ENCODE measurements at regions not wholly inside any gene's neighbourhood (a gene's known extent, or its start where the extent isn't known, plus 50 kb on each side); places are given as distances from the start of the nearest gene placed in this dataset.

- H4K20me1 ChIP-seq (ENCODE audit: insufficient read depth, low read length) = no peaks in the 10 kb centered on the region
- no peaks in the 10 kb centered on the region for H3K9me3 ChIP-seq (ENCODE audit: insufficient read depth, low read length)
- no peak for TF ChIP-seq EZH2phosphoT487 (IDR thresholded peaks at IDR 0.05; ENCODE audit: low read depth)
- no peak for TF ChIP-seq CTCF (IDR thresholded peaks at IDR 0.05; ENCODE audit: low read depth, low read length)
- H3K27me3 ChIP-seq (ENCODE audit: low read depth, low read length) = 0 out of 2 replicates have a peak, but pooled peaks cover 4% of the 10 kb centered on the region
- no peak overlapping the region for H2AFZ ChIP-seq (ENCODE audit: low read depth, low read length)
- no peaks in the 10 kb centered on the region for H3K36me3 ChIP-seq (replicated peaks; ENCODE audit: low read depth, low read length)
- H3K4me2 ChIP-seq (ENCODE audit: low read length) = no peak overlapping the region
- no peaks in the 10 kb centered on the region for H3K4me1 ChIP-seq (ENCODE audit: low read length)
- no peak overlapping the region for H3K9ac ChIP-seq (ENCODE audit: low read length)
- no peak overlapping the region for H3K27ac ChIP-seq (ENCODE audit: low read length)
- H3K79me2 ChIP-seq (ENCODE audit: low read length) = no peaks in the 10 kb centered on the region
- H3K4me3 ChIP-seq (ENCODE audit: low read length) = no peak overlapping the region
These were observed 182.4 kb downstream of the NUFIP1 start for GRCh38 chr13:44806826-44807225.

GRCh38 chr13:44805585-44805984 is 183.7 kb downstream of the NUFIP1 start:
- no peaks in the 10 kb centered on the region for H3K79me2 ChIP-seq (ENCODE audit: low read length)
- no peak overlapping the region for H3K4me2 ChIP-seq (ENCODE audit: low read length)
- no peak overlapping the region for H3K4me3 ChIP-seq (ENCODE audit: low read length)
- no peak overlapping the region for H2AFZ ChIP-seq (ENCODE audit: low read depth, low read length)
- TF ChIP-seq EZH2phosphoT487 (IDR thresholded peaks at IDR 0.05; ENCODE audit: low read depth) = no peak
- no peak for TF ChIP-seq CTCF (IDR thresholded peaks at IDR 0.05; ENCODE audit: low read depth, low read length)
- no peaks in the 10 kb centered on the region for H3K9me3 ChIP-seq (ENCODE audit: insufficient read depth, low read length)
- no peaks in the 10 kb centered on the region for H3K4me1 ChIP-seq (ENCODE audit: low read length)
- H3K9ac ChIP-seq (ENCODE audit: low read length) = no peak overlapping the region
- 0 out of 2 replicates have a peak, but pooled peaks cover 7% of the 10 kb centered on the region for H3K27me3 ChIP-seq (ENCODE audit: low read depth, low read length)
- H3K27ac ChIP-seq (ENCODE audit: low read length) = no peak overlapping the region
- no peaks in the 10 kb centered on the region for H3K36me3 ChIP-seq (replicated peaks; ENCODE audit: low read depth, low read length)
- no peaks in the 10 kb centered on the region for H4K20me1 ChIP-seq (ENCODE audit: insufficient read depth, low read length)

DNA sequence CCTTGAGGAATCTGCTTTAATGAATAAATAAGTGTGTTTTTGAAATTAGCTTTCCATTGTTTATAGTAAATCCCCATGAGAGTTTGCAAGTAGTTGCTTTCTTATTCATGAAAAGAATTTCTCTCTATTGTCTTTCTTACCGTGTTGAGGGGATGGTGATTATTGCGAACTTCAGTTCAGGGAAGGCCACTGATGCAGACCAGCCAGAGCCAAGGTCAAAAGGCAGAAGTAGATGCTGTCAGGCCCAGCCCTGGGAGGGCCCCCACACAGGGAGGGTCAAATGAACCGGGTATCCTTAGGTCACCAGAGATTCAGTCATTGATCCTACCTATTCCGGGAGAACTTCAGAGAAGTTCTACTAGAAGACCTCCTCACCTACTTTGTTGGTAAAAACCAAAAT is 185.9 kb downstream of the NUFIP1 start:
- no peak overlapping the region for H3K4me2 ChIP-seq (ENCODE audit: low read length)
- no peak overlapping the region for H3K9ac ChIP-seq (ENCODE audit: low read length)
- no peaks in the 10 kb centered on the region for H3K4me1 ChIP-seq (ENCODE audit: low read length)
- no peaks in the 10 kb centered on the region for H3K36me3 ChIP-seq (replicated peaks; ENCODE audit: low read depth, low read length)
- no peak overlapping the region for H3K4me3 ChIP-seq (ENCODE audit: low read length)
- no peaks in the 10 kb centered on the region for H4K20me1 ChIP-seq (ENCODE audit: insufficient read depth, low read length)
- no peak overlapping the region for H2AFZ ChIP-seq (ENCODE audit: low read depth, low read length)
- no peaks in the 10 kb centered on the region for H3K79me2 ChIP-seq (ENCODE audit: low read length)
- no peak overlapping the region for H3K27ac ChIP-seq (ENCODE audit: low read length)
- H3K27me3 ChIP-seq (ENCODE audit: low read depth, low read length) = 0 out of 2 replicates have a peak, but pooled peaks cover 10% of the 10 kb centered on the region
- H3K9me3 ChIP-seq (ENCODE audit: insufficient read depth, low read length) = no peaks in the 10 kb centered on the region
- no peak for TF ChIP-seq CTCF (IDR thresholded peaks at IDR 0.05; ENCODE audit: low read depth, low read length)
- no peak for TF ChIP-seq EZH2phosphoT487 (IDR thresholded peaks at IDR 0.05; ENCODE audit: low read depth)

DNA sequence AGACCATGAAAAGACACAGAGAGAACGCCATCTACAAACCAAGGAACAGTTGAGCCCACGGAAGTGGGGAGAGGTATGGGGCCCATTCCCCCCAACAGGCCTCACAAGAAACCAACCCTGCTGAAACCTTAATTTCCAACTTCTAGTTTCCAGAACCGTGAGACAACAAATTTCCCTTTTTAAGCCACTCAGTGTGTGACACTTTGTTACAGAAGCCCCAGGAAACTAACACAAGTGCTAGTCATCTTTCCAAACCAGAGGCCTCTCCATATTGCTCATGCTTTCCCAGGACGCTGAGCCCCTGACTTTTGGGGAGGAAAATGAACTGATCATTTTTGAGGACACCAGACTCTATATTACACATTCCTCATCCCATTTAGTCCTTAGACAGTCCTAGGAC is 186.8 kb downstream of the NUFIP1 start:
- Histone ChIP-seq H3K4me2 (ENCODE audit: low read length) (no peak overlapping the region), H3K4me1 (ENCODE audit: low read length) (no peaks in the 10 kb centered on the region), H3K9ac (ENCODE audit: low read length) (no peak overlapping the region)

More for the DNA sequence above, 186.8 kb downstream of the NUFIP1 start:
- H3K9me3 ChIP-seq (ENCODE audit: insufficient read depth, low read length) = no peaks in the 10 kb centered on the region
- TF ChIP-seq EZH2phosphoT487 (IDR thresholded peaks at IDR 0.05; ENCODE audit: low read depth) = no peak
- TF ChIP-seq CTCF (IDR thresholded peaks at IDR 0.05; ENCODE audit: low read depth, low read length) = no peak
- H4K20me1 ChIP-seq (ENCODE audit: insufficient read depth, low read length) = no peaks in the 10 kb centered on the region
- no peak overlapping the region for H3K27ac ChIP-seq (ENCODE audit: low read length)
- 0 out of 2 replicates have a peak, but pooled peaks cover 10% of the 10 kb centered on the region for H3K27me3 ChIP-seq (ENCODE audit: low read depth, low read length)
- H3K79me2 ChIP-seq (ENCODE audit: low read length) = no peaks in the 10 kb centered on the region
- H3K36me3 ChIP-seq (replicated peaks; ENCODE audit: low read depth, low read length) = no peaks in the 10 kb centered on the region
- H2AFZ ChIP-seq (ENCODE audit: low read depth, low read length) = no peak overlapping the region
- no peak overlapping the region for H3K4me3 ChIP-seq (ENCODE audit: low read length)
